ENCODE measurements at regions not wholly inside any gene's neighbourhood (a gene's known extent, or its start where the extent isn't known, plus 50 kb on each side); places are given as distances from the start of the nearest gene placed in this dataset.

DNA sequence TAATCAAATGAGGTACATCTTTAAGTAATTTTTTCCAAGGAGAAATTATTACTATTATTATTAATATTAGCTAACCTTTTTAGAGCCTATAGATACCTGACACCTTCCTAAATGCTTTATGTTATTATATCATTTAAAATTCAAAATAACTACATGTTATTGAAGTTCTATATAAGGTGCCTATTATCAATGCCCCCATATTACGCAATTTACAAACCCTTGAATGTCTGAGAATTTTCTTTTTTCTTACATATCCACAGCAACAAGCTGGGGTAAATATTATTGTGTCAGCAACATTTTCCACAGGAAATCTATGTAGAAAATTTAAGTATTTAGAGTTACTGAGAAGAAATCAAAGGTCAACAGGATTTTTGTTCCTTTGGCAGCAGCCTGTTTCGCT lies 327.3 kb downstream of the NXPE2 start:
- Histone ChIP-seq H3K27ac (no peak overlapping the region), H3K4me3 (no peak overlapping the region), H3K27me3 (replicated peaks; ENCODE audit: insufficient read depth) (no peaks in the 10 kb centered on the region), H3K4me1 (ENCODE audit: control insufficient read depth in 1 of 2, low read depth in 2 of 2) (no peaks in the 10 kb centered on the region), H3K9me3 (no peaks in the 10 kb centered on the region), H3K36me3 (no peaks in the 10 kb centered on the region)
- DNase-seq (ENCODE audit: low spot score) (no peak), ATAC-seq (ENCODE audit: insufficient number of reproducible peaks, low FRiP score, low read depth) (no peak)
- TF ChIP-seq CTCF (IDR thresholded peaks at IDR 0.05), result no peak

GRCh38 chr11:115007851-115008250 lies 329.5 kb downstream of the NXPE2 start:
- Histone ChIP-seq H3K27me3 (replicated peaks; ENCODE audit: insufficient read depth) (no peaks in the 10 kb centered on the region), H3K36me3 (no peaks in the 10 kb centered on the region), H3K4me3 (no peak overlapping the region), H3K27ac (no peak overlapping the region), H3K4me1 (ENCODE audit: control insufficient read depth in 1 of 2, low read depth in 2 of 2) (no peaks in the 10 kb centered on the region), H3K9me3 (no peaks in the 10 kb centered on the region)
- TF ChIP-seq CTCF (IDR thresholded peaks at IDR 0.05), result no peak
- DNase-seq (ENCODE audit: low spot score) (no peak), ATAC-seq (ENCODE audit: insufficient number of reproducible peaks, low FRiP score, low read depth) (no peak)

DNA sequence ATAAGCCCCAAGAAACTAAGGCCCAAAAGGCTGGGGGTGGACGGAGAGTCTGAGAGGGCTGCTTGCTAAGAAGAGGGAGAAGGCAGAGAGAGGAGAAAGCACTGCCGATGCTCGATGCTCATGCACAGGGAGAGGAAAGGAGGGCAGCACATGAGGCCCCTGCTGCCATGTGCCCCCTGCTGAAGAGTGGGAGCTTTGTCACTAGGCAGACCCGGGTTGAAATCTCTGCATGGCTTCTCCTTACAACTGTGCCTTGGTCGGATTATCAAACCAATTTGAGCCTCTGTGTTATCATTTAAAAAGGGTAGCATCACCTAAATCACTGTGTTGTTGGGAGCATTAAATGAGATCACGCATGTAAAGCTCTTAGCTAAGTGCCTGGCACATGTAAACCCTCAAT lies 330.5 kb downstream of the NXPE2 start:
- DNase-seq (ENCODE audit: low spot score) (no peak), ATAC-seq (ENCODE audit: insufficient number of reproducible peaks, low FRiP score, low read depth) (no peak)
- Histone ChIP-seq H3K4me1 (ENCODE audit: control insufficient read depth in 1 of 2, low read depth in 2 of 2) (no peaks in the 10 kb centered on the region), H3K4me3 (no peak overlapping the region), H3K36me3 (no peaks in the 10 kb centered on the region), H3K9me3 (no peaks in the 10 kb centered on the region), H3K27me3 (replicated peaks; ENCODE audit: insufficient read depth) (no peaks in the 10 kb centered on the region), H3K27ac (no peak overlapping the region)
- TF ChIP-seq CTCF (IDR thresholded peaks at IDR 0.05), result no peak

DNA sequence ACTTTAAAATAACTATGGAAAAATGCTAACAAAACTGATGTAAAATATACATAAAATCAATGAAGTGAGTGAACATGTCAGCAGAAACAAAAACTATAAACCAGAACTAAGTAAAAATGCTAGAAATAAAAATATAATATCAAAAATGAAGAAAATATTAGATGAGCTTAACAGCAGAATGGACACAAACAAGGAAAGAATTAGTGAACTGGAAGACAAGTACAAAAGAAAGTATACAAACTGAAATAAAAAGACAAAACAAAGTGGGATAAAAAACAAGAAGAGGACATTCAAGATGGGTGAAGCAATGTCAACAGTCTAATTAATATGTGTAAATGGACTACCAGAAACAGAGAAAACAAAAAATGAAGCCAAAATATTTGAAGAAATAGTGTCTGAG lies 339.2 kb downstream of the NXPE2 start:
- Histone ChIP-seq H3K27me3 (replicated peaks; ENCODE audit: insufficient read depth) (no peaks in the 10 kb centered on the region), H3K27ac (no peak overlapping the region), H3K36me3 (no peaks in the 10 kb centered on the region), H3K9me3 (peaks cover 8% of the 10 kb centered on the region), H3K4me1 (ENCODE audit: control insufficient read depth in 1 of 2, low read depth in 2 of 2) (no peaks in the 10 kb centered on the region), H3K4me3 (no peak overlapping the region)
- ATAC-seq (ENCODE audit: insufficient number of reproducible peaks, low FRiP score, low read depth) (no peak), DNase-seq (ENCODE audit: low spot score) (no peak)
- TF ChIP-seq CTCF (IDR thresholded peaks at IDR 0.05), result no peak

DNA sequence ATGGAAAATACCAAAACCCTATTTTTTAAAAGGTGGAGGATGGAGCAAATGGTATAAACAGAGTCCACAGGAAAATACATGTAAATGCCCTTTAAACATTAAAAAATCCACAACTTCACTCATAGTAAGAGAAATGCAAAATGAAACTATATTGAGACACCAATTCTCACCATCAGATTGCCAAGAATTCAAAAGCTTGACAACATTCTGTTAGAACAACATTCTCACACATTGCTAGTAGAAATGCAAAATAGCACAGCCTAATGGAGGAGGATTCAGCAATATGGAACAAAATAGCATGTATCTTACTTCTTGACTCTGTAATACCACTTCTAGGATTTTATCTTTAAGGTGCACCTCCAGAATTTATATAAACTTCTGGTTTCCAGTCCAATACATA lies 351.8 kb downstream of the NXPE2 start:
- ATAC-seq (ENCODE audit: insufficient number of reproducible peaks, low FRiP score, low read depth) (no peak), DNase-seq (ENCODE audit: low spot score) (no peak)
- H3K27ac ChIP-seq, result no peak overlapping the region
- H3K4me3 ChIP-seq, result no peak overlapping the region
- no peaks in the 10 kb centered on the region for H3K27me3 ChIP-seq (replicated peaks; ENCODE audit: insufficient read depth)
- H3K4me1 ChIP-seq (ENCODE audit: control insufficient read depth in 1 of 2, low read depth in 2 of 2), result no peaks in the 10 kb centered on the region
- H3K9me3 ChIP-seq, result no peaks in the 10 kb centered on the region
- no peaks in the 10 kb centered on the region for H3K36me3 ChIP-seq
- TF ChIP-seq CTCF (IDR thresholded peaks at IDR 0.05), result no peak
